GM12878 (cell line): ENCODE measurements at regions not wholly inside any gene's neighbourhood (a gene's known extent, or its start where the extent isn't known, plus 50 kb on each side); places are given as distances from the start of the nearest gene placed in this dataset.

ENCODE experiments used
- ATAC-seq: fragments of 200-7000 bp; cut with Tn5 transposase; 3 replicates; pipeline ENCODE4 v1.9.1; 2020; ENCODE audit warnings: mild to moderate bottlenecking, moderate library complexity
- BruUV-seq: library from RNA; stranded (reverse); fragments of 400-500 nt; replicated peaks from 2 replicates; lab custom pipeline; 2021; lab: Mats Ljungman, UMichigan
- CTCF ChIA-PET: fragments of 300-600 bp; sonication (Branson Sonifier 250); formaldehyde crosslinking; extraction: SDS; loops from one replicate; lab custom pipeline; 2021; ENCODE audit warnings: inconsistent platforms; lab: Yijun Ruan, JAX
- POLR2A ChIA-PET: fragments of 350-600 bp; formaldehyde crosslinking; extraction: SDS; loops from one replicate; lab custom pipeline; 2021; ENCODE audit warnings: inconsistent platforms; lab: Charles Lee
- RAD21 ChIA-PET: fragments of 300-600 bp; sonication (Branson Sonifier 250); formaldehyde crosslinking; loops from one replicate; lab custom pipeline; 2023; ENCODE audit warnings: antibody characterized with exemption; ENCODE audit not compliant: unreplicated experiment; lab: Charles Lee
- SMC1A ChIA-PET: fragments of 300-600 bp; sonication (Branson Sonifier 250); formaldehyde crosslinking; loops from one replicate; lab custom pipeline; 2023; ENCODE audit not compliant: unreplicated experiment, uncharacterized antibody; lab: Charles Lee
- DNase-seq: peaks from one replicate; pipeline ENCODE4 v3.0.0-alpha.2; 2011; ENCODE audit warnings: low read depth, low spot score
- FAIRE-seq: peaks from 3 replicates; lab custom pipeline; 2011; peaks lifted over from hg19 to GRCh38; lab: Jason Lieb, UNC
- H2AFZ ChIP-seq: 2 replicates; pipeline ENCODE4 v1.6.0; 2011; ENCODE audit warnings: low read depth, low read length, control low read depth; ENCODE audit not compliant: control insufficient read depth
- H3K27ac ChIP-seq: 2 replicates; pipeline ENCODE4 v1.5.1; 2011; ENCODE audit warnings: control low read depth; ENCODE audit not compliant: control insufficient read depth, insufficient read depth
- H3K27me3 ChIP-seq, 2 experiments: replicated peaks in 1 of 2; 2 replicates each; pipeline versions ENCODE4 v1.6.0 to v1.6.1; 2011; ENCODE audit warnings: low read length in 1 of 2; ENCODE audit not compliant: control insufficient read depth in 2 of 2, insufficient read depth in 2 of 2
- H3K36me3 ChIP-seq, 2 experiments: 2 replicates each; pipeline ENCODE4 v1.5.1; 2011; ENCODE audit warnings: low read length in 1 of 2; ENCODE audit not compliant: control insufficient read depth in 2 of 2, insufficient read depth in 2 of 2
- H3K4me1 ChIP-seq: 2 replicates; pipeline ENCODE4 v1.6.1; 2011; ENCODE audit warnings: mild to moderate bottlenecking, low read length, moderate library complexity, mixed read lengths; ENCODE audit not compliant: control insufficient read depth, insufficient read depth
- H3K4me2 ChIP-seq: 2 replicates; pipeline ENCODE4 v1.6.0; 2011; ENCODE audit warnings: control low read depth; ENCODE audit not compliant: control insufficient read depth, insufficient read depth
- H3K4me3 ChIP-seq: fragments of 200-600 bp; sonication (generic); 2 replicates; pipeline ENCODE4 v1.5.1; 2016
- H3K79me2 ChIP-seq: 2 replicates; pipeline ENCODE4 v1.6.0; 2011; ENCODE audit warnings: low read length; ENCODE audit not compliant: control insufficient read depth, insufficient read depth
- H3K9ac ChIP-seq: 2 replicates; pipeline ENCODE4 v1.8.0; 2011; ENCODE audit warnings: low read length, control low read depth, mixed read lengths; ENCODE audit not compliant: control insufficient read depth, insufficient read depth
- H3K9me3 ChIP-seq: replicated peaks from 3 replicates; pipeline ENCODE4 v1.5.1; 2011; ENCODE audit warnings: mild to moderate bottlenecking, low read length; ENCODE audit not compliant: control insufficient read depth, insufficient read depth
- H4K20me1 ChIP-seq: 2 replicates; pipeline ENCODE4 v1.6.0; 2011; ENCODE audit not compliant: control insufficient read depth, insufficient read depth
- BMI1 ChIP-seq: fragments of 450-650 bp; IDR thresholded peaks from 2 replicates; pipeline ENCODE4 v1.6.1; 2016; ENCODE audit warnings: mild to moderate bottlenecking, moderate library complexity, borderline replicate concordance
- ETV6 ChIP-seq, 2 experiments: fragments of 450-650 bp in 1 of 2; IDR thresholded peaks in 1 of 2; conservative IDR thresholded peaks in 1 of 2; 2 replicates each; pipeline ENCODE4 v1.6.1; 2014; ENCODE audit warnings: antibody characterized with exemption in 1 of 2, borderline replicate concordance in 1 of 2, low read depth in 1 of 2, mild to moderate bottlenecking in 1 of 2, moderate library complexity in 1 of 2
- FOXK2 ChIP-seq: fragments of 450-650 bp; IDR thresholded peaks from 2 replicates; pipeline ENCODE4 v1.6.1; 2017; ENCODE audit warnings: mild to moderate bottlenecking, moderate library complexity
- GATAD2B ChIP-seq: fragments of 450-650 bp; conservative IDR thresholded peaks from 2 replicates; pipeline ENCODE4 v1.6.1; 2017; ENCODE audit warnings: low read depth, mild to moderate bottlenecking, moderate library complexity
- HDGF ChIP-seq: fragments of 450-650 bp; IDR thresholded peaks from 2 replicates; pipeline ENCODE4 v1.6.1; 2016; ENCODE audit warnings: antibody characterized with exemption
- MXI1 ChIP-seq: fragments of 150-350 bp; IDR thresholded peaks from 2 replicates; pipeline ENCODE4 v1.6.1; 2011; ENCODE audit warnings: low read depth, mild to moderate bottlenecking, inconsistent platforms, low read length, improper control_type of control experiment
- PAX5 ChIP-seq: IDR thresholded peaks from 2 replicates; pipeline ENCODE4 v1.6.1; 2011; ENCODE audit warnings: low read depth, low read length, borderline replicate concordance
- PAX8 ChIP-seq: fragments of 450-650 bp; IDR thresholded peaks from 2 replicates; pipeline ENCODE4 v1.6.1; 2017; ENCODE audit warnings: mild to moderate bottlenecking, moderate library complexity
- RELB ChIP-seq: fragments of 450-650 bp; IDR thresholded peaks from 2 replicates; pipeline ENCODE4 v1.6.1; 2017; ENCODE audit warnings: low read depth, mild to moderate bottlenecking, moderate library complexity
- SMARCA5 ChIP-seq: fragments of 450-650 bp; IDR thresholded peaks from 2 replicates; pipeline ENCODE4 v1.6.1; 2017; ENCODE audit warnings: mild to moderate bottlenecking
- SREBF1 ChIP-seq: IDR thresholded peaks from 2 replicates; pipeline ENCODE4 v1.6.1; 2012; ENCODE audit warnings: mild to moderate bottlenecking, low read length
- STAT3 ChIP-seq: IDR thresholded peaks from 2 replicates; pipeline ENCODE4 v1.6.1; 2011; ENCODE audit warnings: low read depth, low read length, improper control_type of control experiment
- WGBS: methylation state at CpG from one replicate; pipeline ENCODE4 v1.1.6; 2016; ENCODE audit warnings: low lambda C conversion rate; ENCODE audit not compliant: insufficient replicate concordance, insufficient coverage; ENCODE audit errors: missing lambda C conversion rate; 5-methylcytosine and 5-hydroxymethylcytosine counted together
- in situ Hi-C: fragments of 300-500 bp; cut with MboI; formaldehyde crosslinking; loops from 9 replicates; pipeline ENCODE4 v1.14.3; 2018; ENCODE audit warnings: mixed read lengths
- intact Hi-C: fragments of 100-400 bp; cut with micrococcal nuclease; formaldehyde crosslinking; loops from one replicate; pipeline ENCODE4 v1.14.2; 2022; ENCODE audit not compliant: unreplicated experiment
- TF ChIP-seq, protein P1 (sequence below): IDR thresholded peaks from 2 replicates; pipeline ENCODE4 v1.6.1; 2012; ENCODE audit warnings: low read length, inconsistent platforms
- TF ChIP-seq, protein P2 (sequence below): IDR thresholded peaks from 2 replicates; pipeline ENCODE4 v1.6.1; 2012; ENCODE audit warnings: mild to moderate bottlenecking, low read depth, low read length
- TF ChIP-seq, protein P3 (sequence below): fragments of 150-350 bp; IDR thresholded peaks from 2 replicates; pipeline ENCODE4 v1.6.1; 2014; ENCODE audit warnings: mild to moderate bottlenecking, low read depth, low read length

DNA sequence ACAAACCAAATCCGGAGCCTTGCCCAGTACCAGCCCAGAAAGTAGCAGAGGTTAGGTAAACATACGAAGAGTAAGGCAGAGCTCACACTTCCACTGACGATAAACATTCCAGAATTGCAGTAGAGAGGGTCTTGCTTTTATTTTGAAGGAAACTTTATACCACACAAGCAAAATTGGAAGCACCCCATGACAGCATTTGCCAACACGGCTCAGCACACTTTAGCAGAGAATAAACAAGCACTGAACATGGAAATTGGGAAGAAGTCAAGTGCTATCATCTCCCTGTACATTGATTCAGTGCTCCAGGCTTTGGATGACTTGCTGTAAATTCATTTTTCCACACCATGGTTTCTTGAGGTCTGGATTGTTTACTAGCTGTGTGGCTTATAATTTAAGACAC, 160.7 kb upstream of the FAM47C start:
- in situ Hi-C loops (no loop called here), intact Hi-C loops (no loop called here)
- Histone ChIP-seq H4K20me1 (no peaks in the 10 kb centered on the region), H3K4me3 (no peak overlapping the region), H3K36me3 (no peaks in the 10 kb centered on the region), H3K27ac (no peak overlapping the region), H3K9me3 (no peaks in the 10 kb centered on the region), H3K79me2 (no peaks in the 10 kb centered on the region), H3K4me2 (no peak overlapping the region), H3K27me3 (no peaks in the 10 kb centered on the region), H3K9ac (no peak overlapping the region), H2AFZ (no peak overlapping the region), H3K4me1 (no peaks in the 10 kb centered on the region)
- BruUV-seq: no TSS peak
- ATAC-seq (no peak), FAIRE-seq (no peak), DNase-seq (no peak)
- ChIA-PET CTCF (no interaction called here), RAD21 (no interaction called here), SMC1A (no interaction called here), POLR2A (no interaction called here)
- 20% methylated on average over 4 of the region's 4 CpGs for WGBS
- TF ChIP-seq, protein P1, sequence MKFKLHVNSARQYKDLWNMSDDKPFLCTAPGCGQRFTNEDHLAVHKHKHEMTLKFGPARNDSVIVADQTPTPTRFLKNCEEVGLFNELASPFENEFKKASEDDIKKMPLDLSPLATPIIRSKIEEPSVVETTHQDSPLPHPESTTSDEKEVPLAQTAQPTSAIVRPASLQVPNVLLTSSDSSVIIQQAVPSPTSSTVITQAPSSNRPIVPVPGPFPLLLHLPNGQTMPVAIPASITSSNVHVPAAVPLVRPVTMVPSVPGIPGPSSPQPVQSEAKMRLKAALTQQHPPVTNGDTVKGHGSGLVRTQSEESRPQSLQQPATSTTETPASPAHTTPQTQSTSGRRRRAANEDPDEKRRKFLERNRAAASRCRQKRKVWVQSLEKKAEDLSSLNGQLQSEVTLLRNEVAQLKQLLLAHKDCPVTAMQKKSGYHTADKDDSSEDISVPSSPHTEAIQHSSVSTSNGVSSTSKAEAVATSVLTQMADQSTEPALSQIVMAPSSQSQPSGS: no peak
- TF ChIP-seq, protein P2, sequence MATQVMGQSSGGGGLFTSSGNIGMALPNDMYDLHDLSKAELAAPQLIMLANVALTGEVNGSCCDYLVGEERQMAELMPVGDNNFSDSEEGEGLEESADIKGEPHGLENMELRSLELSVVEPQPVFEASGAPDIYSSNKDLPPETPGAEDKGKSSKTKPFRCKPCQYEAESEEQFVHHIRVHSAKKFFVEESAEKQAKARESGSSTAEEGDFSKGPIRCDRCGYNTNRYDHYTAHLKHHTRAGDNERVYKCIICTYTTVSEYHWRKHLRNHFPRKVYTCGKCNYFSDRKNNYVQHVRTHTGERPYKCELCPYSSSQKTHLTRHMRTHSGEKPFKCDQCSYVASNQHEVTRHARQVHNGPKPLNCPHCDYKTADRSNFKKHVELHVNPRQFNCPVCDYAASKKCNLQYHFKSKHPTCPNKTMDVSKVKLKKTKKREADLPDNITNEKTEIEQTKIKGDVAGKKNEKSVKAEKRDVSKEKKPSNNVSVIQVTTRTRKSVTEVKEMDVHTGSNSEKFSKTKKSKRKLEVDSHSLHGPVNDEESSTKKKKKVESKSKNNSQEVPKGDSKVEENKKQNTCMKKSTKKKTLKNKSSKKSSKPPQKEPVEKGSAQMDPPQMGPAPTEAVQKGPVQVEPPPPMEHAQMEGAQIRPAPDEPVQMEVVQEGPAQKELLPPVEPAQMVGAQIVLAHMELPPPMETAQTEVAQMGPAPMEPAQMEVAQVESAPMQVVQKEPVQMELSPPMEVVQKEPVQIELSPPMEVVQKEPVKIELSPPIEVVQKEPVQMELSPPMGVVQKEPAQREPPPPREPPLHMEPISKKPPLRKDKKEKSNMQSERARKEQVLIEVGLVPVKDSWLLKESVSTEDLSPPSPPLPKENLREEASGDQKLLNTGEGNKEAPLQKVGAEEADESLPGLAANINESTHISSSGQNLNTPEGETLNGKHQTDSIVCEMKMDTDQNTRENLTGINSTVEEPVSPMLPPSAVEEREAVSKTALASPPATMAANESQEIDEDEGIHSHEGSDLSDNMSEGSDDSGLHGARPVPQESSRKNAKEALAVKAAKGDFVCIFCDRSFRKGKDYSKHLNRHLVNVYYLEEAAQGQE: no peak
- TF ChIP-seq RELB (no peak), SREBF1 (no peak), HDGF (no peak), GATAD2B (no peak), ETV6 (conservative IDR thresholded peaks at IDR 0.05 in 1 of 2, IDR thresholded peaks at IDR 0.05 in 1 of 2; ENCODE audit: borderline replicate concordance in 1 of 2, low read depth in 1 of 2) (no peak), BMI1 (no peak), STAT3 (no peak), MXI1 (no peak), SMARCA5 (no peak), PAX5 (no peak), PAX8 (no peak), FOXK2 (no peak)
- TF ChIP-seq, protein P3, sequence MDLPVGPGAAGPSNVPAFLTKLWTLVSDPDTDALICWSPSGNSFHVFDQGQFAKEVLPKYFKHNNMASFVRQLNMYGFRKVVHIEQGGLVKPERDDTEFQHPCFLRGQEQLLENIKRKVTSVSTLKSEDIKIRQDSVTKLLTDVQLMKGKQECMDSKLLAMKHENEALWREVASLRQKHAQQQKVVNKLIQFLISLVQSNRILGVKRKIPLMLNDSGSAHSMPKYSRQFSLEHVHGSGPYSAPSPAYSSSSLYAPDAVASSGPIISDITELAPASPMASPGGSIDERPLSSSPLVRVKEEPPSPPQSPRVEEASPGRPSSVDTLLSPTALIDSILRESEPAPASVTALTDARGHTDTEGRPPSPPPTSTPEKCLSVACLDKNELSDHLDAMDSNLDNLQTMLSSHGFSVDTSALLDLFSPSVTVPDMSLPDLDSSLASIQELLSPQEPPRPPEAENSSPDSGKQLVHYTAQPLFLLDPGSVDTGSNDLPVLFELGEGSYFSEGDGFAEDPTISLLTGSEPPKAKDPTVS: no peak
